ENCODE measurements at regions not wholly inside any gene's neighbourhood (a gene's known extent, or its start where the extent isn't known, plus 50 kb on each side); places are given as distances from the start of the nearest gene placed in this dataset.
A peak's percentile ranks its signal among the peaks of the same experiment; 100 is the strongest.

DNA sequence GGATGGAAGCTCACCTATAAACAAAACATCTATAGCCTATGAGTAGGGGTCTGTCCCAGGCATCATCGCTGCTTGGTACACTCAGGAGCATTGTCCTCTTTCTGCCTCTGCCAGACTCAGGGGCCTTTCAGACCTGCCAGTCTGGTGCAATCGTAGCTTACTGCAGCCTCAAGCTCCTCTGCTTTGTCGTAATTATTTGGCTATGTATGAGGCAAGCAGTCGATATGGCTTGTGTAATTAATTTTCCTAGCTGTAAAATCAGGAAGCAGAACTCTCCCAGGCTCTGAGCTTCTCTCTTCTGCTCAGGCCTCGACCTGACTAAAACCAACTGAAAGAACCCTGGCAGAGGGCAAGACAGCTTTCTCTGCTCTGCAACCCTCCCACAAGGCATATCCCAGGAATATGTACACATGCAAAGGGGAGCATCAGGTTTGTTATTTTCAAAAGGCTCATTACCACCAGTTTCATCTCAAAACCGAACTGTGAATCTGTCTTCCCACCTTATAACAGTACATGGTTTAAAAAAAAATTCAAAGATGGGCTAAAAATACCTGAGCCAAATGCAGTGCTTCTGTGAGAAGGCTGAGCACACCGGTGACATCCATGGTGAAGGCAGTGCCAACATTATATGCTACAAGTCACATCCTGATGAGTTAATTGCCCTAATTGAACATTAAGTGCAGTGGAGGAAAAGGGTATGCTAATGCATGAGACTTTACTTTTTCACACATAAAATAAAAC lies 309.2 kb upstream of the EMCN start:
- Histone ChIP-seq H3K4me3 (ENCODE audit: low read length) (no peak overlapping the region), H3K27ac (ENCODE audit: low read depth, low read length) (no peak overlapping the region), H3K9me3 (ENCODE audit: control insufficient read depth, low read length) (peaks cover 21% of the 10 kb centered on the region), H3K9ac (ENCODE audit: extremely low read depth, low read length, poor library complexity, severe bottlenecking) (no peak overlapping the region), H3K4me1 (ENCODE audit: control insufficient read depth, insufficient read depth, low read length) (no peaks in the 10 kb centered on the region), H3K27me3 (ENCODE audit: control insufficient read depth, insufficient read depth, low read length, poor library complexity, severe bottlenecking) (no peaks in the 10 kb centered on the region), H3K36me3 (ENCODE audit: control insufficient read depth, insufficient read depth, low read length) (no peaks in the 10 kb centered on the region)
- DNase-seq = no peak
- WGBS, 2 experiments (ENCODE audit: insufficient coverage in 1 of 2, insufficient read length in 1 of 2) = 82 to 86% methylated on average over 5 to 7 of the region's 7 CpGs
- H3K27me3 Mint-ChIP-seq (ENCODE audit: insufficient read depth) = peaks cover 11% of the 10 kb centered on the region
- H3K27ac Mint-ChIP-seq = no peak overlapping the region
- peaks cover 23% of the 10 kb centered on the region for H3K4me1 Mint-ChIP-seq
- TF ChIP-seq, protein P1, sequence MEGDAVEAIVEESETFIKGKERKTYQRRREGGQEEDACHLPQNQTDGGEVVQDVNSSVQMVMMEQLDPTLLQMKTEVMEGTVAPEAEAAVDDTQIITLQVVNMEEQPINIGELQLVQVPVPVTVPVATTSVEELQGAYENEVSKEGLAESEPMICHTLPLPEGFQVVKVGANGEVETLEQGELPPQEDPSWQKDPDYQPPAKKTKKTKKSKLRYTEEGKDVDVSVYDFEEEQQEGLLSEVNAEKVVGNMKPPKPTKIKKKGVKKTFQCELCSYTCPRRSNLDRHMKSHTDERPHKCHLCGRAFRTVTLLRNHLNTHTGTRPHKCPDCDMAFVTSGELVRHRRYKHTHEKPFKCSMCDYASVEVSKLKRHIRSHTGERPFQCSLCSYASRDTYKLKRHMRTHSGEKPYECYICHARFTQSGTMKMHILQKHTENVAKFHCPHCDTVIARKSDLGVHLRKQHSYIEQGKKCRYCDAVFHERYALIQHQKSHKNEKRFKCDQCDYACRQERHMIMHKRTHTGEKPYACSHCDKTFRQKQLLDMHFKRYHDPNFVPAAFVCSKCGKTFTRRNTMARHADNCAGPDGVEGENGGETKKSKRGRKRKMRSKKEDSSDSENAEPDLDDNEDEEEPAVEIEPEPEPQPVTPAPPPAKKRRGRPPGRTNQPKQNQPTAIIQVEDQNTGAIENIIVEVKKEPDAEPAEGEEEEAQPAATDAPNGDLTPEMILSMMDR (conservative IDR thresholded peaks at IDR 0.05) = no peak
- peaks cover 28% of the 10 kb centered on the region for H3K9me3 Mint-ChIP-seq
- no peak overlapping the region for H3K4me3 Mint-ChIP-seq
- no peaks in the 10 kb centered on the region for H3K36me3 Mint-ChIP-seq (ENCODE audit: low read depth)

DNA sequence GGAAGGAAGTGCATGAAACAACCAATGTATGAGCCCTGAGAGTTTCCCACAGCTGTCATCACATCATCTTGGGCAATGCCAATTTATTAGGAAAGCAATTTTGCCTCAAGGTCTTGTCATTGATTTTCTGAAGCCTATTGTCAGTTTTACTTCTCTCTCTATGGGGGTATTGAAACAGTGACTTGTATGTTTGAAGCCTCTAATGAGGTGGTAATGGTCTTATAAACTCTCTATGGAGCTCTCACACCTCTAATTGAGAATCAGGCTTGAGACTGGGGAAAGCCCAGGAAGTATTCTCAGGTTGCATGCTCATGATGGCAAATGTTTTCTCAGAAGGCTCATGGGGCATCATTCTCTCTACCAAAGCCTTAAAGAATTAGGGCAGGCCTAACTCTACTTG lies 308.2 kb upstream of the EMCN start:
- peaks cover 11% of the 10 kb centered on the region for H3K27me3 Mint-ChIP-seq (ENCODE audit: insufficient read depth)
- no peak overlapping the region for H3K9ac ChIP-seq (ENCODE audit: extremely low read depth, low read length, poor library complexity, severe bottlenecking)
- peaks cover 21% of the 10 kb centered on the region for H3K9me3 ChIP-seq (ENCODE audit: control insufficient read depth, low read length)
- no peaks in the 10 kb centered on the region for H3K36me3 ChIP-seq (ENCODE audit: control insufficient read depth, insufficient read depth, low read length)
- DNase-seq = peak; percentile 55
- H3K27ac ChIP-seq (ENCODE audit: low read depth, low read length) = no peak overlapping the region
- H3K4me3 Mint-ChIP-seq = no peak overlapping the region
- no peaks in the 10 kb centered on the region for H3K4me1 ChIP-seq (ENCODE audit: control insufficient read depth, insufficient read depth, low read length)
- no peak overlapping the region for H3K27ac Mint-ChIP-seq
- H3K4me1 Mint-ChIP-seq = peaks cover 23% of the 10 kb centered on the region
- H3K9me3 Mint-ChIP-seq = peaks cover 22% of the 10 kb centered on the region
- H3K27me3 ChIP-seq (ENCODE audit: control insufficient read depth, insufficient read depth, low read length, poor library complexity, severe bottlenecking) = no peaks in the 10 kb centered on the region
- no peak overlapping the region for H3K4me3 ChIP-seq (ENCODE audit: low read length)
- H3K36me3 Mint-ChIP-seq (ENCODE audit: low read depth) = no peaks in the 10 kb centered on the region
- TF ChIP-seq, protein P1 (conservative IDR thresholded peaks at IDR 0.05) = no peak

DNA sequence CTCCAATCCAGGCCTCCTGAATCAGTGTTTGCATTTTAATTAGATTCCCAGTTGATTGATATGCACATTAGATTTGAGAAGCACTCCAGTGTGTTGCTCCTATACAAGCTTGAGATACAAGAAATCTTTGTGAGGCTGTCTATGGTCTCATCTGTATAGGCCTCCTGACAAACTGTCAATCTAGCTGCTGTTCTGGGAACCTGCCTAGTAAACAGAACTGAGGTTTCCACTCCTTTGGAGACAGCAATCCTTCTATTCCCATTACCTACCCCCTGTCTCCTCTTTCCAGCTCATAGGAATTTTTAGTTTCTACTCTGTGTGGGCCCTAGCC lies 306.1 kb upstream of the EMCN start:
- Histone ChIP-seq H3K27ac (ENCODE audit: low read depth, low read length) (no peak overlapping the region), H3K36me3 (ENCODE audit: control insufficient read depth, insufficient read depth, low read length) (no peaks in the 10 kb centered on the region), H3K4me3 (ENCODE audit: low read length) (no peak overlapping the region), H3K9ac (ENCODE audit: extremely low read depth, low read length, poor library complexity, severe bottlenecking) (no peak overlapping the region), H3K9me3 (ENCODE audit: control insufficient read depth, low read length) (peaks cover 6% of the 10 kb centered on the region), H3K4me1 (ENCODE audit: control insufficient read depth, insufficient read depth, low read length) (no peaks in the 10 kb centered on the region), H3K27me3 (ENCODE audit: control insufficient read depth, insufficient read depth, low read length, poor library complexity, severe bottlenecking) (no peaks in the 10 kb centered on the region)
- TF ChIP-seq, protein P1 (conservative IDR thresholded peaks at IDR 0.05) = no peak
- DNase-seq = no peak
- H3K36me3 Mint-ChIP-seq (ENCODE audit: low read depth) = no peaks in the 10 kb centered on the region
- no peak overlapping the region for H3K27ac Mint-ChIP-seq
- peaks cover 7% of the 10 kb centered on the region for H3K9me3 Mint-ChIP-seq
- no peak overlapping the region for H3K4me3 Mint-ChIP-seq
- peaks cover 23% of the 10 kb centered on the region for H3K4me1 Mint-ChIP-seq
- H3K27me3 Mint-ChIP-seq (ENCODE audit: insufficient read depth) = peaks cover 11% of the 10 kb centered on the region

Data from endodermal cell (in vitro differentiated cells).